ENCODE measurements at regions not wholly inside any gene's neighbourhood (a gene's known extent, or its start where the extent isn't known, plus 50 kb on each side); places are given as distances from the start of the nearest gene placed in this dataset.

DNA sequence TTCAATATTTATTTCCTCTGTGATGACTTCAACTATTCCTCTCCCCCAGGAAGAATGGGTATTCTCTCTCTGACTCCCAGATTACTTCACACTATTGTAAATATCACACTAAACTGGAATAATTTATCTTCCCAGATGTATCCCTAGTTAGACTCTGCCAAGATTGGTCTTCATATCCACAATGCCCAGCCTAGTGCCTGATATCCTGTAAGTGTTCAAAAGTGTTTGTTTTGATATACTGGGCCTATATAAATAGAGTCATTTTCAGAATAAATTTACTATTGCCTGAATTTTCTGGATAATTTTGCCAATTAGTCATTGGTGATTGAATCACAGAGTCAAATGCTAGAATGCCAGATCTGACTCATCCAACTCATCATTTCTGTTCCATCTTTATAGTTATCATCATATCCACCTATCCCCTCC lies 143.7 kb upstream of the TNC start:
- DNase-seq: no peak

- no peak for DNase-seq
Observed at GRCh38 chr9:115262477-115262876, 144.5 kb upstream of the TNC start.

GRCh38 chr9:115262952-115263351 lies 145.0 kb upstream of the TNC start:
- no peak for DNase-seq

GRCh38 chr9:115263371-115264075 lies 145.6 kb upstream of the TNC start:
- no peak for DNase-seq

GRCh38 chr9:115264313-115264712 lies 146.4 kb upstream of the TNC start:
- DNase-seq: no peak

- no peak for DNase-seq
Observed at GRCh38 chr9:115267790-115268189, 149.8 kb upstream of the TNC start.

GRCh38 chr9:115275753-115276152 lies 157.8 kb upstream of the TNC start:
- DNase-seq: no peak

GRCh38 chr9:115276621-115277020 lies 158.7 kb upstream of the TNC start:
- DNase-seq: no peak

- no peak for DNase-seq
Observed at GRCh38 chr9:115277301-115277700, 159.3 kb upstream of the TNC start.

GRCh38 chr9:115278326-115279035 lies 160.5 kb upstream of the TNC start:
- no peak for DNase-seq

GRCh38 chr9:115283395-115283794 lies 165.4 kb upstream of the TNC start:
- no peak for DNase-seq

DNA sequence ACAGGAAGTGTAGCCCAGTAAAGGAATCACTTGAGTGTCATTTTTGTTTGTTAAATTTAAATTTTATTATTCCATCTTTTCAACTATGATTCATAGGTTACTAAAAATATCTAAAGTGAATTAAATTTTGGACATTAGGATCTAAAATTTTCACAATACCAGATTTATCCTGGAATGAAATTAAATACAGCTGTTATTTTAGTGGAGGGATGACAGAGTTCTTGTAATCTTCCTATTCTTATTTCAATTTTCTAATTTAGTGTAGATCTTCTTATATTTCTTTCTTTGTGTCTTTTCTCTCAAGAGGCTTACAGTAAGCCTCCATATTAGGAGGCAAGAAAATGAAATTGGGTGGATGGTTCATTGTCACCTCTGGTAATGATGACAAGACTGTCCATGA lies 167.9 kb upstream of the TNC start:
- no peak for DNase-seq

DNA sequence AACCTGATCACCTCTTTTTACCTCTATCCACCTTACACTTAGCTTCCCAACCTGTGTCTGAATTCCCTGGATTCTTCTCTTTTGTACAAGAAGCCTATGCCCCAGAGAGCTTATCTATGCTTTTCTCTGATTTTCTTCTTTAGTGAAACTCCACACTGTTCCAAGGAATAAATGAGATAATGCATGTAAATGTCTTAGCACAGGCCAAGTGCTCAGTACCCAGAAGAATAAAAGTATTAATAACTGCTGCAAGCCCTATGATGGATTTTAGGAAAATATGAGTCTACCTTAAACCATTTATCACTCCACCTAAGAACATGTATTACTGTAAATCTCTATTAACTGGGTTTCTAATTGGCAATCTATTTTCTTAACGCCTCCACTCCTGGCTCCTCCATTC lies 168.5 kb upstream of the TNC start:
- no peak for DNase-seq

- DNase-seq: no peak
Observed at GRCh38 chr9:115289757-115290208, 171.8 kb upstream of the TNC start.

DNA sequence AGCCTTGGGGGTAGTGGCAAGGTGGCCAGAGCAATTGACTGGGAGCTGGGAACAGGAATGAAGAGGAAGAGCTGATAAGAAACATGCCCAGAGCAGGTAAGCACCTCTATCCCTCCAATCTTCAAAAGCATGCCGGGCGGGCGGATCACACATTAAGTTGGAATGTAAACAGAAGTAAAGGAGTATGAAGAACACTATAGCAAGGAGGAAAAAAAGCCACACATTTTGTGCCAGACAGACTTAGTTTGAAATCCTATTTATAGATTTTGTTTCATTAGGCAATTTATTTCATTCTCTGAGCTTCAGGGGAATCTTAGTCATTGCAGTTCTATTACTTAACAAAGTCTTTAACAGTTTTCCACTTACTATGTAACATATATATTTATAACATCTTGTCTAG lies 173.9 kb upstream of the TNC start:
- no peak for DNase-seq

DNA sequence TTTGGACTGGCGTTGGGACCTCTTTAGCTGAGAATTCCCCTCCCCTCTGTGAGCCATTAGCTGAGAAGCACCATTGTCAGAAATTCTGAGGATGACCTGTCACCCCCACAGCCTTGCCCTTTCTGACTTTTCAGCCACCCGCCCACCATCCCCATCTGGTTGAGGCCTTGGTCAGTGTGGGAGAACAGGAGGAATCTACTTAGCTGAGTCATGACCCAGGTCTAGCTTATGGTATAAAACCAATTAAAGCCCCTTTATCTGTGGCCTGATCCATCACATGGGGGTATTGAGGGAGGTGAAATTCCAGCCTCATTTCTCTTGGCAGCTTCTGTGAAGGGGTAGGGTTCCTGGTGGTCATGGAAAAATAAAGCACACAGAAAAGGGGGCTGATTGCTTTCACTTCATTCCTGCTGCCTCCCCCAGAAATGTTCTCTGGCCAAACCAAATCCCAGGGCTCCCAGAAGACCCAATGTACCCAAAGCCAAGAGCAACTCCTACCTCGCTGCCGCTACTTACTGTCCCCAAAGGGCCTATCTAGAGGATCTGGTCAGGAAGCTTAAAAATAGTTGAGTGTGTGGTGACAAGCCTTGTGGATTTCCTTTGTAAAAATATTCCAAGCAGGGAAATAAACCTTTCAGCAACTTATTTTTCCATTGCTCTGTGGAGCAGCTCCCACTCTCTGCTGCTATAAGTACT lies 174.8 kb upstream of the TNC start:
- DNase-seq: no peak

DNA sequence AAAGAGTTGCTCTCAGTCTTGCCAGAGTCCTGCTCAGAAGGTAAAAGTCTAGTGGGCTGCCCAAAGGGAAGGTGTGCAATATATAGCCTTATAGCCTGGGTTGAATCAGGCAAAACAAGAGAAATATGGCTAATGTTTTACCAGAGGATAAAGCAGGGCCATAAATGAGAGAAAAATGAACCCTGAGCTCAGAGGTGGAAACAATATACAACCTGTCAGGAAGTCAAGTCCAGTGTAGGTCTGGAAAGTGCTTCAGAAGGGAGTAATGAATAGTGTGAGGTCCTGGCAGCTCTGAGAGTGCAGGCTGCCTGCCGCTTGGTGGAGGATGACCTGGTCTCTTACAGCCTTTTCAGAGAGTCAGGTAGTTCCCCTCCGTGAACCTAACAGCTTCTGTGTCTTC lies 177.8 kb upstream of the TNC start:
- DNase-seq: no peak

- no peak for DNase-seq
Observed at GRCh38 chr9:115296831-115297565, 179.0 kb upstream of the TNC start.

GRCh38 chr9:115300116-115300515 lies 182.2 kb upstream of the TNC start:
- DNase-seq: no peak

- no peak for DNase-seq
Observed at GRCh38 chr9:115300874-115301273, 182.9 kb upstream of the TNC start.

GRCh38 chr9:115301581-115301980 lies 183.6 kb upstream of the TNC start:
- DNase-seq: no peak

DNA sequence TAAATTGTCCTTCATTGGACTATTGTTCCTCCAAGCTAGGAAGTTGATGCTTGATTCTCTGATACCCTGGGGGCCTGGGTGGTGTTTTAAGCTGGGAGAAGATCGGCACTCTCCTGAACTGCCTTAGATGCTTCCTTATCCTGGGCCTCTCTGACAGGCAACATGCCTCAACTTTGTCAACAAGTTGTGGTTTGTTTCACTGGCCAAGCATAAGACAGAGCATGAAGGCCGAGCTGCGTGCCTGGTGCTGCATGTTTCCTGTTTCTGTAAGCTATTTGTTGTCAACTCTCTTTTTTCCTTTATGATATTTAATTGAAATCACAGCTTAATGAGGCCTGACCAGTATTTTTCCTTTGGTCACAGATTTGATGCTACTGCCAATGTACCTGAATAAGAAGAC lies 187.6 kb upstream of the TNC start:
- no peak for DNase-seq

DNA sequence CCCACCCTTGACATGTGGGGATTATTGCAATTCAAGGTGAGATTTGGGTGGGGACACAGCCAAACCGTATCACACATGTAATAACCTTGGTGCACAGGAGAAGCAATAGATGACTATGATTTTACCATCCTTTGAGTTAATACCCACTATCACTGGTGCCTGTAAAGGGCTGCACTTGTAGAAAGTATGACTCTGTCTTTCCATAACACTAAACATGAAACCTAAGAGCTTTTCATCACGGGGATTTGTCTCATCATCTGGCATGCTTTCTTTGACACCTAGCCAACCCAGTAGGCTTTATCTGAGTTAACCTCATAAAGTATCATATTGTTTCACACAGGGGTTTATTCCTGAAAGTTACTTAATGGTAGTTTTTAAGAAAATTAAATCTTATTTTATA lies 188.9 kb upstream of the TNC start:
- no peak for DNase-seq
